ENCODE measurements at regions not wholly inside any gene's neighbourhood (a gene's known extent, or its start where the extent isn't known, plus 50 kb on each side); places are given as distances from the start of the nearest gene placed in this dataset.

DNA sequence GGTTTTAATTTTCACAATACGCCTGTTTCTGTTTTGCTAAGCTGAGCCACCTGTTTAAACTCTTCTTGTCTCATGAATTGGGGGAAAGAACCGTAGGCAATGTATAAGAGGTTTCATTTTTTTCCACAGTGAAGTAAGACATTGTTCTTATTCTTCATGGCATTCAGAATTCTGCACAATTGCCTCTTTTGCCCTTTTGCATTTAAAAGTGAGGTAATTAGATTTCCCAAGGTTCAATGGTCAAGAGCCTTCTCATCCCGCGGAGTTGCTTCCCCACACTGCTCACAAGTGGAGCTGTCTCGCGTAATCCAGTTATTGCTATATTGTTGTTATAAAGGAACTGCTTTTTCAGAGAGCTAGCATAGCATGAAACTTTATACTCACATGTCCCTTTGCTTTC, 90.9 kb upstream of the SPRY1 start:
- TF ChIP-seq, protein P1, sequence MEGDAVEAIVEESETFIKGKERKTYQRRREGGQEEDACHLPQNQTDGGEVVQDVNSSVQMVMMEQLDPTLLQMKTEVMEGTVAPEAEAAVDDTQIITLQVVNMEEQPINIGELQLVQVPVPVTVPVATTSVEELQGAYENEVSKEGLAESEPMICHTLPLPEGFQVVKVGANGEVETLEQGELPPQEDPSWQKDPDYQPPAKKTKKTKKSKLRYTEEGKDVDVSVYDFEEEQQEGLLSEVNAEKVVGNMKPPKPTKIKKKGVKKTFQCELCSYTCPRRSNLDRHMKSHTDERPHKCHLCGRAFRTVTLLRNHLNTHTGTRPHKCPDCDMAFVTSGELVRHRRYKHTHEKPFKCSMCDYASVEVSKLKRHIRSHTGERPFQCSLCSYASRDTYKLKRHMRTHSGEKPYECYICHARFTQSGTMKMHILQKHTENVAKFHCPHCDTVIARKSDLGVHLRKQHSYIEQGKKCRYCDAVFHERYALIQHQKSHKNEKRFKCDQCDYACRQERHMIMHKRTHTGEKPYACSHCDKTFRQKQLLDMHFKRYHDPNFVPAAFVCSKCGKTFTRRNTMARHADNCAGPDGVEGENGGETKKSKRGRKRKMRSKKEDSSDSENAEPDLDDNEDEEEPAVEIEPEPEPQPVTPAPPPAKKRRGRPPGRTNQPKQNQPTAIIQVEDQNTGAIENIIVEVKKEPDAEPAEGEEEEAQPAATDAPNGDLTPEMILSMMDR (conservative IDR thresholded peaks at IDR 0.05; ENCODE audit: low read length) = no peak
- no peak for TF ChIP-seq EZH2phosphoT487 (IDR thresholded peaks at IDR 0.05; ENCODE audit: borderline replicate concordance, low read depth, low read length)

All from OCI-LY7 (cell line).